Mucosa of gallbladder (tissue), 1 donor: ENCODE measurements at regions not wholly inside any gene's neighbourhood (a gene's known extent, or its start where the extent isn't known, plus 50 kb on each side); places are given as distances from the start of the nearest gene placed in this dataset.
A peak's percentile ranks its signal among the peaks of the same experiment; 100 is the strongest.

Experiments used
- DNase-seq: peaks from one replicate; pipeline ENCODE4 v3.0.0-alpha.2; 2020; ENCODE audit warnings: low spot score
- donor health status: DM: no; HTN: no; CAD: no.

GRCh38 chr20:53837126-53837826, 233.1 kb downstream of the BCAS1 start:
- DNase-seq, result peak; percentile 67

DNA sequence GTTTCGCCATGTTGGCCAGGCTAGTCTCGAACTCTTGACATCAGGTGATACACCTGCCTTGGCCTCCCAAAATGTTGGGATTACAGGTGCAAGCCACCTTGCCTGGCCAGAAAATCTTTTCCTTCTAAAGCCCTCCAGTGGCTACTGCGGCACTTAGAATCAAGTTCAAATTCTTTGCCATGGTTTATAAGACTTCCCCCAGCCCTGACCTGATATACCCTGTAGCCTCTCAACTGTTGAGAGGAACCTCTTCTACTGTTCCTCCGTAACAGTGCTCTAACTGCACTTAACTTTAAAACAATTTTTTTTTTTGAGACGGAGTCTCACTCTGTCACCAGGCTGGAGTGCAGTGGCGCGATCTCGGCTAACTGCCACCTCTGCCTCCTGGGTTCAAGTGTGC, 235.6 kb downstream of the BCAS1 start:
- no peak for DNase-seq

GRCh38 chr20:53834062-53834442, 236.3 kb downstream of the BCAS1 start:
- DNase-seq, result no peak

GRCh38 chr20:53833333-53834061, 236.9 kb downstream of the BCAS1 start:
- no peak for DNase-seq

DNA sequence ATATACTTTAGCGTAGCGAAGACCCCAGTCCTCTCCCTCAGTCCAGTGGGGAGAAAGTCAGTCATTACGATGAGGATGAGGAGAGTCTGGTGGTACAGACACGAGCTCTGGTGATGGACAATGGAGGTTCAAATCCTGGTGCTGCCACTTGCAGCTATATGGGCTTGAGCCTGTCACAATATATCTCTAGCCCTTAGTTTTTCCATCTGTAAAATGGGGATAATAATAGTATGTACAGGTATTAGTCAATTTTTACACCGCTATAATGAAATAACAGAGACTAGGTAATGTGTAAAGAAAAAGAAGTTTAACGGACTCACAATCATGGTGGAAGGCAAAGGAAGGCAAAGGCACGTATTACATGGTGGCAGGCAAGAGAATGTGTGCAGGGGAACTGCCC, 237.9 kb downstream of the BCAS1 start:
- DNase-seq, result no peak

- no peak for DNase-seq
Measured at GRCh38 chr20:53831812-53832211, 238.2 kb upstream of the ZNF217 start.

DNA sequence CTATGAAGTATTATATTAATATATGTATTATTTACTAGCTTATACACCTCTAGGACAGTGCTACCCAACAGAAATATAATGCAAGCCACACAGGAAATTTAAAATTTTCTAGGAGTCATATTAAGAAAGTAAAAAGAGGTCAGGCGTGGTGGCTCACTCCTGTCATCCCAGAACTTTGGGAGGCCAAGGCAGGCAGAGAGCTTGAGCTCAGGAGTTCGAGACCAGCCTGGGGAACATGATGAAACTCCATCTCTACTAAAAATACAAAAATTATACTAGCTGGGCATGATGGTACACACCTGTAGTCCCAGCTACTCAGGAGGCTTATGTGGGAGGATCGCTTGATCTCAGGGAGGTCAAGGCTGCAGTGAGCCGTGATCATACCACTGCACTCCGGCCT, 237.6 kb upstream of the ZNF217 start:
- DNase-seq, result no peak

- no peak for DNase-seq
Measured at GRCh38 chr20:53829724-53830521, 236.3 kb upstream of the ZNF217 start.

DNA sequence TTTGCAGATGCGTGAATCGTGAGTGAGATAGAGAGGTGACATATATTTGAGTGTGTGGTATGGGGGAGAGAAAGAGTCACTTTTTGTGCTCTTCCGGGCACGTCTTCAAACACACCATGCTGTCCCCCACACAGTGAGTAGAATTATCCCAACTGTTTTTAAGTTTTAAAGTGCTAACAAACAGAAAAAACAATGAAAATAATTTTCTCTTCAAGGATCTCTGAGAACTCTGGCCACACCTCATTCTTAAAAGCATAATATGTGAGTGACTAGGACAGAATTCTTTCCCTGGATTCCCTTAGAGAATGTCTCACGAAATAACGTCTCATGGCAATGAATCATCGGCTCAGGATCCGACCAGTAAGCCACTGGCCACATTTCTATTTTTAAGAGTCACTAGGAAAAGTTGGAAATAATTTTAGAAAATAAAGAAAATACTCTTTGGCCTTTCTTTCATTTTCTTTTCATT, 235.7 kb upstream of the ZNF217 start:
- DNase-seq, result peak; percentile 43

GRCh38 chr20:53828682-53829254, 235.1 kb upstream of the ZNF217 start:
- DNase-seq, result peak; percentile 29

GRCh38 chr20:53828088-53828681, 234.5 kb upstream of the ZNF217 start:
- peak; percentile 38 for DNase-seq

DNA sequence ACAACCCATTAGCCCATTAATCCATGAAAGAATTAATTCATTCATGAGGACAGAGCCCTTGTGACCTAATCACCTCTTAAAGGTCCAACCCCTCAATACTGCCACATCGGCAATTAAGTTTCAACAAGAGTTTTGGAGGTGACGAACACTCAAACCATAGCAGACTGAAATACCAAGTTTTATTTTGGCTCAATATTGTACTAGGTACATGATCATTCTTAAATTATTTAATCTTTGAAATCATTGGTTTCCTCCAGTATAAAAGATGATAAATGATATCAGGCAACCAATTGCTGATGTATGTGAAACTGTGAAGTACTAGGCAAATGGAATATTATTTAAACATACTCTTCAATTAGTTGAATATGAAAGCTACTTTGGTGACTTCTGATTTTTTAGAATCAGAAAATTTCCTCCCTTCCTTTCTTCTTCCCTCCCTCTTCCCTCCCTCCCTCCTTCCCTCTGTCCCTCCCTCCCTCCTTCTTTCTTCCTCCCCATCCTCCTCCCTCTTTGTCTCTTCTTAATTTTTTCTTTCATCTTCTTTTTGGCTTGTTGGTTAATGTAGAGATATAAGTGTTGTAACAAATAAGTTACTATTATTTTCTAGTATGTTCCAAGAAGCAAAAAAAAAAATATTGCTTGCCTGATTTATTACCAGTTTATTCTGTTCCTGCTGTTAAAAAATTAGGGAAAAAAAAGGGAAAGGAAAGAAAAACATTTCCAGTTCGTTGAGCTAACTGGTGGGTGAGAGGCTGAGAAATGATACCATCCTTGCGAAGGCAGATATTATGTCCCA, 233.9 kb upstream of the ZNF217 start:
- no peak for DNase-seq

DNA sequence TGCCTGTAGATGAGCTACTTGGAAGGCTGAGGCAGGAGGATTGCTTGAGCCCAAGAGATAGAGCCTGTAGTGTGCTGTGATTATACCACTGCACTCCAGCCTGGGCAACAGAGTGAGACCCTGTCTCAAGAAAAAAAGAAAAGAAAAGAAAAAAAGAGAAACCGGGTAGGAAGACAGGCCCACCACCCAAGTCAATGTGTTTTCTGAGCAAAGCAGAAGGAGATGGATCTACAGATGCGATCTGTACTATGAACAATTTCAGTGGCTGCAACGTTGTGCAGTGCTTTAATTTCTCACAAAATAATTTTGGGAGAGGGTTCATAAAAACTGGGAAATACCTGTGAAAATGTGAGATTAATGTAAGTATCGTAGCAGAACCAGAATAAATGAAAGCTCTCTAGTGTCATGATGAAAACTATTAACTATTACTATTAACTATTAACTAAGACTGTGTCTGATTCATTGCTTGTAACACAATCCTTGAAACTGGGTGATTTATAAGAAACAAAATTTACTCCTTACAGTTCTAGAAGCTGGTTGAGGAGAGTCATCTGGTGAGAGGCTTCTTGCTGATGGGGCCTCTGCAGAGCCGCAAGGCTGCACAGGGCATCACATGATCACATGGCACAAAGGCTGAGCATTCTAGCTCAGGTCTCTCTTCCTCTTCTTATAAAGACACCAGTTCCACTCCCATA, 233.1 kb upstream of the ZNF217 start:
- no peak for DNase-seq

- no peak for DNase-seq
Measured at GRCh38 chr20:53826090-53826489, 232.5 kb upstream of the ZNF217 start.

DNA sequence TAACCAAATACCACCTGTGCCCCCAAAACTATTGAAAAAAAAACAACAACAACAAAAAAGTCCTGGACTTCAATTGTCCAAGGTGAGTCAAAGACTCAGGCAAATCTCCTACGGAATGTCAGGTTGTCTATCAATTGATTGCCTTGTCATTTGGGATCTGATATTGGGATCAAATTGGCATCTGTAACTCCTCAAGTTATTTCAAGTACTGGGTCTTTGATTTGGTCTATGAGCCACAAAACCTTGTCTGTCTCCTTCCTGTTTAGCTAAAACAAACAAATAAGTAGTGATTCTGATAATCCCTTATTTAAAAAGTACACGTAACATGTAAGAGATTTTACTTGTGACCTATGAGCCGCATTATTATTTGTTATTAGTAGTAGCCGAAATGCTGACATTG, 231.6 kb upstream of the ZNF217 start:
- DNase-seq, result no peak

DNA sequence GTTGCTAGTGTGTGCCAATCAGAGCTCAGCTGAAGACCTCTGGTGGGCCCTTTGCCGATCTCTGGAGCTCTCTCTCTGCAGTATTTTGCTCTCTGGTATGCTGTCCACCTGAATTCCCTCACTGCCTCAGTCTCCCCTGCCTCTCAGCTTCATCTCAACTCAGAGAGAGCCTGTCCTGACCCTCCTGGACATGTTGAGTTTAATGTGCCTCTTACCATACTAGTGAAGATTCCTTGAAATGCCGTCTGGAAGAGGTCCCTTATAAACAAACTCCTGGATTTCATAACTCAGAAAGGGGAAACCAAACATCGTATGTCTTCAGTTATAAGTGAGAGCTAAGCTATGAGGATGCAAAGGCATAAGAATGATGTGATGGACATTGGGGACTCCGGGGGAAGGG, 231.1 kb upstream of the ZNF217 start:
- no peak for DNase-seq

DNA sequence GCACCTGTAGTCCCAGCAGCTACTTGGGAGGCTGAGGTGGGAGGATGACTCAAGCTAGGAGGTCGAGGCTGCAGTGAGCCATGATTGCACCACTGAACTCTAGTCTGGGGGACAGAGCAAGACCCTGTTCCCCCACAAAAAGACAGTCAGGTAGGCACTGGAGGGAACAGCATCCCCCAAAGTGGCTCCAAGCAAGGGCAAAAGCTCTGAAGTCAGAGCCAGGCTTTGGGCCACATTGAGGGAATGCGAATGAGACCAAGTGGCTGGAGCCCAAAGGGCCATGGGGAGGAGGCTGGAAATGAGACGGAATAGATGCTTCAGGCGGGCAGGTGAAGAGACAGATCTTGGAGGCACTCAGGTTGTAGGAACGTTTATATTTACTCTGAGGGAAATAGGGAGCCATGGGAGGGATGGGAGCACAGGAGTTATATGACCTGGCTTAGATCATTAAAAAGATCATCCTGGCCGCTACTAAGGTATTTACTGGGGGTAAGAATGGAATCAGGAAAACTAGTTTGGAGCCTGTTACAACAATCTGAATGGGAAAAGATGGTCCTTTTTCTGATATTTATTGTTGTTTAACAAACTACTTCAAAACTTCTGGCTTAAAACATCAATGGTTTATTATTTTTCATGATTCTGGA, 229.6 kb upstream of the ZNF217 start:
- DNase-seq, result no peak

- DNase-seq, result no peak
Measured at GRCh38 chr20:53822534-53822933, 228.9 kb upstream of the ZNF217 start.

DNA sequence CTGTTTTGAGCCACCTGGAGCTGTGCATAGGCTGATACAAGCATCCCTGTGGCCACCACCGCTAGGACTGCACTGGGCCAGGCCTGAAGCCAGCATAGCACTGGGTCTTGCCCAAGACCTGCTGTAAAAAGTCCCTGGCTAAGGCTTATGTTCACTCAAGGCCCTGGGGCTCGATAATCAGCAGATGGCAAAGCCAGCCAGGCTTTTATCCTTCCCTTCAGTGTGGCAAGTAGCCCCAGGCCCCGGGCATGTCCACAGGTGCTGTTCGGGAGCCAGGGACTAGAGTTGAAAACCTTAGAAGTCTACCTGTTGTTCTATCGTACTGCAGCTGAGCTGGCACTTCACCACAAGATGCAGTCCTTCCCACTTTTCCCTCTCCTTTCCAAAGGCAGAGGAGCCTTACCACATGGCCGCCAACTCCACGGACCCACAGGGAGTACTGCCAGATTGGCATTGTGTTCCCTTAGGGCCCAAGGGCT, 226.4 kb upstream of the ZNF217 start:
- DNase-seq, result no peak
